ENCODE measurements at regions not wholly inside any gene's neighbourhood (a gene's known extent, or its start where the extent isn't known, plus 50 kb on each side); places are given as distances from the start of the nearest gene placed in this dataset.

GRCh38 chr9:108345826-108346225 lies 510.0 kb downstream of the ACTL7B start:
- H3K4me3 ChIP-seq (ENCODE audit: low read depth, low read length): no peak overlapping the region
- no peak for TF ChIP-seq CTCF (IDR thresholded peaks at IDR 0.05; ENCODE audit: borderline replicate concordance, insufficient read depth, low read depth, low read length)

GRCh38 chr9:108339251-108339650 lies 516.5 kb downstream of the ACTL7B start:
- TF ChIP-seq CTCF (IDR thresholded peaks at IDR 0.05; ENCODE audit: borderline replicate concordance, insufficient read depth, low read depth, low read length): no peak
- H3K4me3 ChIP-seq (ENCODE audit: low read depth, low read length): no peak overlapping the region

- TF ChIP-seq CTCF (IDR thresholded peaks at IDR 0.05; ENCODE audit: borderline replicate concordance, insufficient read depth, low read depth, low read length): no peak
Observed at GRCh38 chr9:108336575-108336974, 519.2 kb downstream of the ACTL7B start.

GRCh38 chr9:108333530-108333983 lies 522.2 kb downstream of the ACTL7B start:
- TF ChIP-seq CTCF (IDR thresholded peaks at IDR 0.05; ENCODE audit: borderline replicate concordance, insufficient read depth, low read depth, low read length): no peak

More at GRCh38 chr9:108336575-108336974, 519.2 kb downstream of the ACTL7B start:
- no peak overlapping the region for H3K4me3 ChIP-seq (ENCODE audit: low read depth, low read length)

GRCh38 chr9:108331596-108331995 lies 524.2 kb downstream of the ACTL7B start:
- H3K4me3 ChIP-seq (ENCODE audit: low read depth, low read length): no peak overlapping the region
- TF ChIP-seq CTCF (IDR thresholded peaks at IDR 0.05; ENCODE audit: borderline replicate concordance, insufficient read depth, low read depth, low read length): no peak

More at GRCh38 chr9:108333530-108333983, 522.2 kb downstream of the ACTL7B start:
- no peak overlapping the region for H3K4me3 ChIP-seq (ENCODE audit: low read depth, low read length)

- no peak overlapping the region for H3K4me3 ChIP-seq (ENCODE audit: low read depth, low read length)
- TF ChIP-seq CTCF (IDR thresholded peaks at IDR 0.05; ENCODE audit: borderline replicate concordance, insufficient read depth, low read depth, low read length): no peak
Observed at GRCh38 chr9:108325406-108325805, 530.4 kb downstream of the ACTL7B start.

GRCh38 chr9:108323615-108324014 lies 532.2 kb downstream of the ACTL7B start:
- H3K4me3 ChIP-seq (ENCODE audit: low read depth, low read length): no peak overlapping the region
- no peak for TF ChIP-seq CTCF (IDR thresholded peaks at IDR 0.05; ENCODE audit: borderline replicate concordance, insufficient read depth, low read depth, low read length)

All from GM12875 (cell line).